ENCODE measurements at regions not wholly inside any gene's neighbourhood (a gene's known extent, or its start where the extent isn't known, plus 50 kb on each side); places are given as distances from the start of the nearest gene placed in this dataset.

- H4K20me1 ChIP-seq (replicated peaks in 1 of 2; ENCODE audit: control insufficient read depth in 1 of 2, insufficient read depth in 2 of 2, low read length in 2 of 2): no peaks in the 10 kb centered on the region
- no peaks in the 10 kb centered on the region for H3K4me1 ChIP-seq (replicated peaks in 1 of 4; ENCODE audit: control insufficient read depth in 3 of 4, insufficient read depth in 4 of 4, low read length in 3 of 4)
- H2BK120ac ChIP-seq (replicated peaks; ENCODE audit: low read depth, low read length): no peak overlapping the region
- H4K5ac ChIP-seq (ENCODE audit: insufficient read length, low read depth, low read length): no peak overlapping the region
- no peaks in the 10 kb centered on the region for H3K36me3 ChIP-seq (ENCODE audit: control insufficient read depth in 2 of 4, insufficient read depth in 4 of 4, low read length in 3 of 4)
- H3K4me2 ChIP-seq (ENCODE audit: insufficient read depth in 1 of 2, low read depth in 2 of 2, low read length in 2 of 2): no peak overlapping the region
- no peak overlapping the region for H2BK15ac ChIP-seq (ENCODE audit: low read length)
- no peak overlapping the region for H3K27ac ChIP-seq (ENCODE audit: low read depth, low read length)
- H3K18ac ChIP-seq (ENCODE audit: extremely low read depth, low read length): no peak overlapping the region
- no peak overlapping the region for H4K8ac ChIP-seq (ENCODE audit: extremely low read depth, insufficient read depth, low read length)
- no peak overlapping the region for H3K4me3 ChIP-seq (ENCODE audit: extremely low read depth in 1 of 4, insufficient read depth in 2 of 4, low read depth in 3 of 4, low read length in 4 of 4)
- no peak overlapping the region for H3K9ac ChIP-seq (replicated peaks in 1 of 4; ENCODE audit: extremely low read depth in 1 of 4, low read depth in 3 of 4, low read length in 3 of 4)
- no peak overlapping the region for H2AFZ ChIP-seq (ENCODE audit: low read length)
- 89% methylated on average over 4 of the region's 4 CpGs; no CpG with 5 or more reads in 1 of the 2 experiments for WGBS, 2 experiments (ENCODE audit: extremely low coverage in 1 of 2, insufficient coverage in 1 of 2, insufficient read length in 1 of 2, insufficient replicate concordance in 2 of 2, low coverage in 1 of 2, low lambda C conversion rate in 2 of 2, missing lambda C conversion rate in 1 of 2)
- H2BK12ac ChIP-seq (ENCODE audit: low read depth, low read length): no peak overlapping the region
- peaks cover 3% of the 10 kb centered on the region; the same call in 1 of the 2 replicates for H3K23me2 ChIP-seq (ENCODE audit: low read depth, low read length)
- no peak overlapping the region for H3K23ac ChIP-seq (ENCODE audit: insufficient read length)
- ChIA-PET POLR2A (ENCODE audit: partially characterized antibody) (no interaction called here), CTCF (ENCODE audit: partially characterized antibody) (interaction anchor here (1.5 kb wide), 1 partner anchor 9 kb away, joined by 3 read pairs; no protein-coding TSS in a partner anchor)
- H2BK5ac ChIP-seq (ENCODE audit: low read depth, low read length): no peak overlapping the region
- H3K9me3 ChIP-seq (ENCODE audit: insufficient read depth in 2 of 2, low read depth in 1 of 2, low read length in 1 of 2): no peaks in the 10 kb centered on the region
- no peak overlapping the region for H2AK5ac ChIP-seq (ENCODE audit: low read depth, low read length)
- no peak overlapping the region for H3K56ac ChIP-seq (replicated peaks; ENCODE audit: insufficient read length, low read depth, low read length)
- no peak overlapping the region for H3K14ac ChIP-seq (ENCODE audit: insufficient read length)
- FAIRE-seq (no peak), DNase-seq (ENCODE audit: low read depth in 1 of 2, low spot score in 2 of 2) (no peak)
- no peaks in the 10 kb centered on the region for H3K79me1 ChIP-seq (ENCODE audit: low read depth, low read length)
- no peak overlapping the region for H2BK20ac ChIP-seq (ENCODE audit: low read length)
- no peaks in the 10 kb centered on the region for H3K27me3 ChIP-seq (replicated peaks in 1 of 4; ENCODE audit: control insufficient read depth in 3 of 4, extremely low read depth in 1 of 4, insufficient read depth in 3 of 4, low read length in 3 of 4)
- no peak overlapping the region for H3K4ac ChIP-seq (replicated peaks; ENCODE audit: insufficient read length, low read depth, low read length)
- H4K91ac ChIP-seq (replicated peaks; ENCODE audit: insufficient read length, low read length): no peak overlapping the region
- H3K79me2 ChIP-seq (ENCODE audit: control insufficient read depth in 1 of 2, insufficient read depth in 2 of 2, low read length in 2 of 2): no peaks in the 10 kb centered on the region
- TF ChIP-seq CTCF (IDR thresholded peaks at IDR 0.05; ENCODE audit: control extremely low read depth in 1 of 3, insufficient read depth in 1 of 3, low read depth in 1 of 3, low read length in 3 of 3): no peak
- no peak for TF ChIP-seq CEBPB (IDR thresholded peaks at IDR 0.05; ENCODE audit: low read depth, low read length)
Measured at GRCh38 chr3:72234391-72234790, 449.4 kb upstream of the PROK2 start.

Data from H1 (cell line).